H9 (cell line): ENCODE measurements at regions not wholly inside any gene's neighbourhood (a gene's known extent, or its start where the extent isn't known, plus 50 kb on each side); places are given as distances from the start of the nearest gene placed in this dataset.

Source experiments
- DNase-seq: peaks from one replicate; pipeline ENCODE4 v3.0.0-alpha.2; 2017
- H2AFZ ChIP-seq: one replicate; pipeline ENCODE4 v1.6.1; 2013; ENCODE audit warnings: mild to moderate bottlenecking, low read length, control low read depth, moderate library complexity
- H2AK5ac ChIP-seq: 2 replicates; pipeline ENCODE4 v1.6.1; 2013; ENCODE audit warnings: low read length, control low read depth, mixed read lengths; ENCODE audit not compliant: insufficient read length
- H2BK120ac ChIP-seq: one replicate; pipeline ENCODE4 v1.6.1; 2013; ENCODE audit warnings: low read depth, mild to moderate bottlenecking, low read length, control low read depth, inconsistent platforms; ENCODE audit not compliant: poor library complexity, severe bottlenecking
- H2BK12ac ChIP-seq: 2 replicates; pipeline ENCODE4 v1.6.1; 2013; ENCODE audit warnings: low read length, control low read depth, mixed read lengths, low read depth; ENCODE audit not compliant: insufficient read length
- H2BK15ac ChIP-seq: 2 replicates; pipeline ENCODE4 v1.6.1; 2013; ENCODE audit warnings: low read depth, low read length, control low read depth
- H2BK20ac ChIP-seq: one replicate; pipeline ENCODE4 v1.6.1; 2013; ENCODE audit warnings: low read depth, mild to moderate bottlenecking, low read length, control low read depth, inconsistent platforms; ENCODE audit not compliant: poor library complexity, severe bottlenecking
- H2BK5ac ChIP-seq: 2 replicates; pipeline ENCODE4 v1.6.1; 2013; ENCODE audit warnings: low read length, control low read depth, mixed read lengths; ENCODE audit not compliant: insufficient read length
- H3K14ac ChIP-seq: 2 replicates; pipeline ENCODE4 v1.6.1; 2013; ENCODE audit warnings: low read length, control low read depth; ENCODE audit not compliant: insufficient read depth
- H3K18ac ChIP-seq: 2 replicates; pipeline ENCODE4 v1.6.1; 2013; ENCODE audit warnings: low read depth, mild to moderate bottlenecking, mixed read lengths, low read length, control low read depth; ENCODE audit not compliant: insufficient read length
- H3K23ac ChIP-seq: 2 replicates; pipeline ENCODE4 v1.6.1; 2013; ENCODE audit warnings: low read length, control low read depth, mixed read lengths, low read depth; ENCODE audit not compliant: insufficient read length
- H3K23me2 ChIP-seq: 2 replicates; pipeline ENCODE4 v1.6.1; 2013; ENCODE audit warnings: low read depth, mild to moderate bottlenecking, mixed read lengths, low read length, control low read depth; ENCODE audit not compliant: insufficient read length, poor library complexity, severe bottlenecking
- H3K27ac ChIP-seq: 2 replicates; pipeline ENCODE4 v1.5.1; 2013; ENCODE audit warnings: low read length, control low read depth, mixed read lengths, low read depth; ENCODE audit not compliant: insufficient read length
- H3K27me3 ChIP-seq: 2 replicates; pipeline ENCODE4 v1.6.1; 2013; ENCODE audit warnings: low read length, control low read depth, inconsistent platforms; ENCODE audit not compliant: insufficient read depth
- H3K4ac ChIP-seq: 2 replicates; pipeline ENCODE4 v1.6.1; 2013; ENCODE audit warnings: low read depth, mild to moderate bottlenecking, control low read depth, inconsistent platforms, low read length, moderate library complexity
- H3K4me1 ChIP-seq: 2 replicates; pipeline ENCODE4 v1.6.1; 2013; ENCODE audit warnings: low read length, control low read depth, inconsistent platforms; ENCODE audit not compliant: insufficient read depth
- H3K4me2 ChIP-seq: 2 replicates; pipeline ENCODE4 v1.6.1; 2013; ENCODE audit warnings: low read length, control low read depth, mixed read lengths; ENCODE audit not compliant: insufficient read length, insufficient read depth
- H3K56ac ChIP-seq: 2 replicates; pipeline ENCODE4 v1.6.1; 2013; ENCODE audit warnings: low read depth, mild to moderate bottlenecking, mixed read lengths, low read length, control low read depth; ENCODE audit not compliant: insufficient read length
- H3K79me1 ChIP-seq: 2 replicates; pipeline ENCODE4 v1.6.1; 2013; ENCODE audit warnings: low read depth, mild to moderate bottlenecking, moderate library complexity, low read length, control low read depth, inconsistent platforms; ENCODE audit not compliant: insufficient read depth, poor library complexity, severe bottlenecking
- H3K79me2 ChIP-seq: 2 replicates; pipeline ENCODE4 v1.6.1; 2013; ENCODE audit warnings: low read length, control low read depth, inconsistent platforms; ENCODE audit not compliant: insufficient read depth
- H3K9ac ChIP-seq: 2 replicates; pipeline ENCODE4 v1.6.1; 2013; ENCODE audit warnings: low read length, control low read depth, mixed read lengths; ENCODE audit not compliant: insufficient read length; ENCODE audit errors: extremely low read depth
- H3K9me3 ChIP-seq: one replicate; pipeline ENCODE4 v1.6.1; 2013; ENCODE audit warnings: low read depth, low read length, inconsistent platforms; ENCODE audit not compliant: control insufficient read depth
- H3T11ph ChIP-seq: one replicate; pipeline ENCODE4 v1.6.1; 2013; ENCODE audit warnings: mild to moderate bottlenecking, low read length, control low read depth, inconsistent platforms
- H4K20me1 ChIP-seq: one replicate; pipeline ENCODE4 v1.6.1; 2013; ENCODE audit not compliant: control insufficient read depth, insufficient read length, insufficient read depth
- H4K5ac ChIP-seq: 2 replicates; pipeline ENCODE4 v1.6.1; 2013; ENCODE audit warnings: low read depth, mild to moderate bottlenecking, mixed read lengths, low read length, control low read depth; ENCODE audit not compliant: insufficient read length
- H4K8ac ChIP-seq: replicated peaks from 2 replicates; pipeline ENCODE4 v1.6.1; 2013; ENCODE audit warnings: low read length, control low read depth, mixed read lengths, low read depth; ENCODE audit not compliant: insufficient read length
- H4K91ac ChIP-seq: 2 replicates; pipeline ENCODE4 v1.6.1; 2013; ENCODE audit warnings: low read depth, mild to moderate bottlenecking, moderate library complexity, mixed read lengths, low read length, control low read depth; ENCODE audit not compliant: insufficient read length
- H3K27ac Mint-ChIP-seq, 3 experiments: 2 replicates in 2 of 3; 3 replicates in 1 of 3; pipeline ENCODE4 v1.8.0; 2020 to 2021; ENCODE audit warnings: mixed read lengths in 3 of 3, mild to moderate bottlenecking in 1 of 3, moderate library complexity in 1 of 3
- H3K27me3 Mint-ChIP-seq: 2 replicates; pipeline ENCODE4 v1.8.0; 2021; ENCODE audit warnings: low read depth, mild to moderate bottlenecking, moderate library complexity, mixed read lengths
- H3K36me3 Mint-ChIP-seq, 3 experiments: 2 replicates in 2 of 3; 3 replicates in 1 of 3; pipeline ENCODE4 v1.8.0; 2020 to 2021; ENCODE audit warnings: low read depth in 3 of 3, mixed read lengths in 3 of 3; ENCODE audit not compliant: insufficient read depth in 1 of 3
- H3K4me1 Mint-ChIP-seq, 2 experiments: 2 replicates each; pipeline ENCODE4 v1.8.0; 2020; ENCODE audit warnings: mixed read lengths in 2 of 2
- H3K4me3 Mint-ChIP-seq, 2 experiments: 2 replicates in 1 of 2; 3 replicates in 1 of 2; pipeline ENCODE4 v1.8.0; 2020 to 2021; ENCODE audit warnings: mild to moderate bottlenecking in 2 of 2, mixed read lengths in 2 of 2, moderate library complexity in 1 of 2
- H3K9me3 Mint-ChIP-seq, 2 experiments: 2 replicates in 1 of 2; 3 replicates in 1 of 2; pipeline ENCODE4 v1.8.0; 2020; ENCODE audit warnings: mild to moderate bottlenecking in 2 of 2, mixed read lengths in 2 of 2, moderate library complexity in 1 of 2
- WGBS: extraction: QIAGEN DNeasy Blood & Tissue Kit; methylation state at CpG from one replicate; pipeline ENCODE4 v1.1.7; 2013; ENCODE audit warnings: missing lambda C conversion rate, low lambda C conversion rate, mixed read lengths; ENCODE audit not compliant: insufficient read length; ENCODE audit errors: extremely low coverage; 5-methylcytosine and 5-hydroxymethylcytosine counted together
- TF ChIP-seq, protein P1 (sequence below): fragments of 200-600 bp; sonication (generic); conservative IDR thresholded peaks from 3 replicates; pipeline ENCODE4 v1.8.0; 2021; ENCODE audit warnings: antibody characterized with exemption, mild to moderate bottlenecking

- no peak for DNase-seq
- H3K23me2 ChIP-seq: no peaks in the 10 kb centered on the region
- H3K9ac ChIP-seq: no peak overlapping the region
- H2AFZ ChIP-seq: no peak overlapping the region
- no peak overlapping the region for H3K56ac ChIP-seq
- H2BK5ac ChIP-seq: no peak overlapping the region
- Mint-ChIP-seq H3K36me3 (no peaks in the 10 kb centered on the region; a peak in 2 of 7 replicates), H3K4me3 (no peak overlapping the region), H3K4me1 (peaks cover 22 to 29% of the 10 kb centered on the region in 2 experiments), H3K9me3 (peaks cover 0 to 3% of the 10 kb centered on the region in 2 experiments; a peak in 2 of 5 replicates), H3K27ac (no peak overlapping the region), H3K27me3 (peaks cover 38% of the 10 kb centered on the region)
- H3K4me1 ChIP-seq: peaks cover 2% of the 10 kb centered on the region; the same call in 1 of the 2 replicates
- H3K27me3 ChIP-seq: no peaks in the 10 kb centered on the region
- H3K9me3 ChIP-seq: no peaks in the 10 kb centered on the region
- H3K79me2 ChIP-seq: no peaks in the 10 kb centered on the region
- TF ChIP-seq, protein P1, sequence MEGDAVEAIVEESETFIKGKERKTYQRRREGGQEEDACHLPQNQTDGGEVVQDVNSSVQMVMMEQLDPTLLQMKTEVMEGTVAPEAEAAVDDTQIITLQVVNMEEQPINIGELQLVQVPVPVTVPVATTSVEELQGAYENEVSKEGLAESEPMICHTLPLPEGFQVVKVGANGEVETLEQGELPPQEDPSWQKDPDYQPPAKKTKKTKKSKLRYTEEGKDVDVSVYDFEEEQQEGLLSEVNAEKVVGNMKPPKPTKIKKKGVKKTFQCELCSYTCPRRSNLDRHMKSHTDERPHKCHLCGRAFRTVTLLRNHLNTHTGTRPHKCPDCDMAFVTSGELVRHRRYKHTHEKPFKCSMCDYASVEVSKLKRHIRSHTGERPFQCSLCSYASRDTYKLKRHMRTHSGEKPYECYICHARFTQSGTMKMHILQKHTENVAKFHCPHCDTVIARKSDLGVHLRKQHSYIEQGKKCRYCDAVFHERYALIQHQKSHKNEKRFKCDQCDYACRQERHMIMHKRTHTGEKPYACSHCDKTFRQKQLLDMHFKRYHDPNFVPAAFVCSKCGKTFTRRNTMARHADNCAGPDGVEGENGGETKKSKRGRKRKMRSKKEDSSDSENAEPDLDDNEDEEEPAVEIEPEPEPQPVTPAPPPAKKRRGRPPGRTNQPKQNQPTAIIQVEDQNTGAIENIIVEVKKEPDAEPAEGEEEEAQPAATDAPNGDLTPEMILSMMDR: no peak
- no peak overlapping the region for H3K27ac ChIP-seq
- H4K91ac ChIP-seq: no peak overlapping the region
- H3K14ac ChIP-seq: no peak overlapping the region
- no peak overlapping the region for H4K5ac ChIP-seq
- no peak overlapping the region for H3K18ac ChIP-seq
- H2AK5ac ChIP-seq: no peak overlapping the region
- no peak overlapping the region for H3K4me2 ChIP-seq
- no peaks in the 10 kb centered on the region for H3K79me1 ChIP-seq
- H4K8ac ChIP-seq: no peak overlapping the region
- no peaks in the 10 kb centered on the region for H4K20me1 ChIP-seq
- H3K4ac ChIP-seq: no peak overlapping the region
- no peak overlapping the region for H2BK12ac ChIP-seq
- H2BK120ac ChIP-seq: no peak overlapping the region
- H3T11ph ChIP-seq: no peak overlapping the region
- no peak overlapping the region for H3K23ac ChIP-seq
- H2BK15ac ChIP-seq: no peak overlapping the region
- 100% methylated on average over 1 of the region's 8 CpGs for WGBS
- H2BK20ac ChIP-seq: no peak overlapping the region
These were observed 151.0 kb upstream of the RAB4A start for GRCh38 chr1:229119876-229120275.
